ENCODE measurements at regions not wholly inside any gene's neighbourhood (a gene's known extent, or its start where the extent isn't known, plus 50 kb on each side); places are given as distances from the start of the nearest gene placed in this dataset.

DNA sequence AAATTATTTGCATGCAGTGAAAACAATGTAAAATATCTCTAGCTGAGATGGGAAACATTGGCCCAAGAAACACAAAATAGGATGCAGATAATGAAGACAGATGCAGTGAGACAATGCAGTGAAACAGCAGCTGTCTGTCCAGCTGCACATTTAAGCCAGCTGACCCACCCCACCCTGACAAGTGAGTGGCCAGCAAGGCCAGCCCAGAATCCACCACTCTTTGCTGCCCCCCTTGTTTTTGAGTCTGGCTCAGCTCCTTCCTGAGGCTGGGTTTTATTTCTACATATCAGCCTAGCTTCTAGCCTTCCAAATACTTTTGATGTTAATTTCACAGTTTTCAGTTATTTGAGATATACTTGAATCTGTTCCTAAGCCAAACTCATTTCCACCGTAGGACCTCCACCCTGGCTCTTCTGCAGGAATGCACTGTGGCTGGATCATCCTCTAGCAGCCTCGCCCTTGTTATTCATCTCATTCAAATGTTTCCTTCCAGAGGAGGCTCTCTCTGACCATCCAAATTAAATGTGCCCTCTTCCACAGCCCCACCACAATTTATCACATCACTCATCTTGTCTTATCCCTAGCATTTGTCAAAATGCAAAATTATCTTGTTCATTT, 154.1 kb upstream of the POU2AF2 start (continued):
- TF ChIP-seq, protein P1, sequence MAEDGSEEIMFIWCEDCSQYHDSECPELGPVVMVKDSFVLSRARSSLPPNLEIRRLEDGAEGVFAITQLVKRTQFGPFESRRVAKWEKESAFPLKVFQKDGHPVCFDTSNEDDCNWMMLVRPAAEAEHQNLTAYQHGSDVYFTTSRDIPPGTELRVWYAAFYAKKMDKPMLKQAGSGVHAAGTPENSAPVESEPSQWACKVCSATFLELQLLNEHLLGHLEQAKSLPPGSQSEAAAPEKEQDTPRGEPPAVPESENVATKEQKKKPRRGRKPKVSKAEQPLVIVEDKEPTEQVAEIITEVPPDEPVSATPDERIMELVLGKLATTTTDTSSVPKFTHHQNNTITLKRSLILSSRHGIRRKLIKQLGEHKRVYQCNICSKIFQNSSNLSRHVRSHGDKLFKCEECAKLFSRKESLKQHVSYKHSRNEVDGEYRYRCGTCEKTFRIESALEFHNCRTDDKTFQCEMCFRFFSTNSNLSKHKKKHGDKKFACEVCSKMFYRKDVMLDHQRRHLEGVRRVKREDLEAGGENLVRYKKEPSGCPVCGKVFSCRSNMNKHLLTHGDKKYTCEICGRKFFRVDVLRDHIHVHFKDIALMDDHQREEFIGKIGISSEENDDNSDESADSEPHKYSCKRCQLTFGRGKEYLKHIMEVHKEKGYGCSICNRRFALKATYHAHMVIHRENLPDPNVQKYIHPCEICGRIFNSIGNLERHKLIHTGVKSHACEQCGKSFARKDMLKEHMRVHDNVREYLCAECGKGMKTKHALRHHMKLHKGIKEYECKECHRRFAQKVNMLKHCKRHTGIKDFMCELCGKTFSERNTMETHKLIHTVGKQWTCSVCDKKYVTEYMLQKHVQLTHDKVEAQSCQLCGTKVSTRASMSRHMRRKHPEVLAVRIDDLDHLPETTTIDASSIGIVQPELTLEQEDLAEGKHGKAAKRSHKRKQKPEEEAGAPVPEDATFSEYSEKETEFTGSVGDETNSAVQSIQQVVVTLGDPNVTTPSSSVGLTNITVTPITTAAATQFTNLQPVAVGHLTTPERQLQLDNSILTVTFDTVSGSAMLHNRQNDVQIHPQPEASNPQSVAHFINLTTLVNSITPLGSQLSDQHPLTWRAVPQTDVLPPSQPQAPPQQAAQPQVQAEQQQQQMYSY (CRISPR knock-in tag; IDR thresholded peaks at IDR 0.05) = no peak
- TF ChIP-seq TEAD4 (CRISPR knock-in tag; IDR thresholded peaks at IDR 0.05) = no peak
- no peak for TF ChIP-seq MXD4 (CRISPR knock-in tag; IDR thresholded peaks at IDR 0.05; ENCODE audit: borderline replicate concordance)
- no peak for TF ChIP-seq TEAD1 (CRISPR knock-in tag; IDR thresholded peaks at IDR 0.05)
- TF ChIP-seq ESRRA (CRISPR knock-in tag; IDR thresholded peaks at IDR 0.05; ENCODE audit: borderline replicate concordance) = no peak
- no peak for TF ChIP-seq NR2C2 (CRISPR knock-in tag; IDR thresholded peaks at IDR 0.05)

DNA sequence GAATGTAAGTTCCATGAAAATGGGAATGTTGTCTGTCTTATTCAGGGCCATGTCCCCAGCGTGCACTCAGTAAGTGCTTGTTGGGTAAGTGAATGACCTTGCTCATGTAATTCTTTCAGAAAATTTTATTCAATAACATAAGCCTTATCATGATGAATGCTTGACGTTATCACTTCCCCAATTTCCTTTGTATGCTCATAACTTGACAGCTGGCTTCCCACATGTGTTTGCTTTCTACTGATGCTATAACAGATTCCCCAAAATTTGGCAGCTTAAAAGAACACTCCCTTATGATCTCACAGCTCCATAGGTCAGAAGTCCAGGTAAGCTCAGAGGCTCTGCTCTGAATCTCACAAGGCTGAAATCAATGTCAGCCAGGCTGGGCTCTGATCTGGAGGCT, 155.8 kb upstream of the POU2AF2 start:
- H3K4me3 Mint-ChIP-seq = no peak overlapping the region
- ChIA-PET CTCF (no interaction called here), POLR2A (no interaction called here)
- TF ChIP-seq ATF2 (CRISPR knock-in tag; IDR thresholded peaks at IDR 0.05; ENCODE audit: borderline replicate concordance, low read depth) (no peak), ZNF317 (CRISPR knock-in tag; IDR thresholded peaks at IDR 0.05; ENCODE audit: borderline replicate concordance, low read depth) (no peak), JAZF1 (CRISPR knock-in tag; IDR thresholded peaks at IDR 0.05) (no peak), USF1 (CRISPR knock-in tag; IDR thresholded peaks at IDR 0.05) (no peak)
- TF ChIP-seq, protein P2, sequence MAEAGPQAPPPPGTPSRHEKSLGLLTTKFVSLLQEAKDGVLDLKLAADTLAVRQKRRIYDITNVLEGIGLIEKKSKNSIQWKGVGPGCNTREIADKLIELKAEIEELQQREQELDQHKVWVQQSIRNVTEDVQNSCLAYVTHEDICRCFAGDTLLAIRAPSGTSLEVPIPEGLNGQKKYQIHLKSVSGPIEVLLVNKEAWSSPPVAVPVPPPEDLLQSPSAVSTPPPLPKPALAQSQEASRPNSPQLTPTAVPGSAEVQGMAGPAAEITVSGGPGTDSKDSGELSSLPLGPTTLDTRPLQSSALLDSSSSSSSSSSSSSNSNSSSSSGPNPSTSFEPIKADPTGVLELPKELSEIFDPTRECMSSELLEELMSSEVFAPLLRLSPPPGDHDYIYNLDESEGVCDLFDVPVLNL (CRISPR knock-in tag; IDR thresholded peaks at IDR 0.05; ENCODE audit: borderline replicate concordance, low read depth) = no peak
- DNase-seq (ENCODE audit: low spot score) (no peak), ATAC-seq (no peak)
- no peaks in the 10 kb centered on the region for H3K27me3 Mint-ChIP-seq (ENCODE audit: low read depth)
- H3K27ac Mint-ChIP-seq = no peak overlapping the region
- H3K9me3 Mint-ChIP-seq = 0 out of 2 replicates have a peak, but pooled peaks cover 4% of the 10 kb centered on the region
- H3K4me1 Mint-ChIP-seq = peaks cover 14% of the 10 kb centered on the region
- no peaks in the 10 kb centered on the region for H3K36me3 Mint-ChIP-seq

DNA sequence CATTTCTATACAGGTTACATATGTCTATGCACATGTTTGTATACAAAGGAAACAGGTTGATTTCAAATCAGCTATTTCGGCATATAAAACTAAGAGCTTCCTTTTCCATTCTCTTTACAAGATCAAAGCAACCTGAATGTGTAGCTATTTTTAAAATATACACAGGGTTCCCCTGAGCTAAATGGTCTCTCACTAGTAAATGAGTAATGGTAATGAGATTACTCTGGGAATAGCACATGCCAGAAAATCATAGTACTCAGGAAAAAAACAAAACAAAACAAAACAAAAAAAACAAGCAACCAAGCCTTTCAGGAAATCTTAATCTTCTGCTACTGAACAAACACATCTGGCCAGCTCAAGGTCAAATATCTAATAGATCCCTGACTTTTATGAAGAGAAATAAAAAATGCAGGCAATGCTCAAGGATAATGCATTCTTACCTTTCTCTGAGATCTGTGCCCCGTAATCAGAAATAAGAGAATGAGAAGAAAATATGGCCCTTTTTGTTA, 156.6 kb upstream of the POU2AF2 start:
- no peak overlapping the region for H3K27ac Mint-ChIP-seq
- no peaks in the 10 kb centered on the region for H3K27me3 Mint-ChIP-seq (ENCODE audit: low read depth)
- H3K9me3 Mint-ChIP-seq = 0 out of 2 replicates have a peak, but pooled peaks cover 3% of the 10 kb centered on the region
- H3K36me3 Mint-ChIP-seq = no peaks in the 10 kb centered on the region
- POLR2A ChIA-PET = no interaction called here
- peaks cover 14% of the 10 kb centered on the region for H3K4me1 Mint-ChIP-seq
- CTCF ChIA-PET = no interaction called here
- DNase-seq (ENCODE audit: low spot score) = no peak
- ATAC-seq = no peak
- TF ChIP-seq, protein P3, sequence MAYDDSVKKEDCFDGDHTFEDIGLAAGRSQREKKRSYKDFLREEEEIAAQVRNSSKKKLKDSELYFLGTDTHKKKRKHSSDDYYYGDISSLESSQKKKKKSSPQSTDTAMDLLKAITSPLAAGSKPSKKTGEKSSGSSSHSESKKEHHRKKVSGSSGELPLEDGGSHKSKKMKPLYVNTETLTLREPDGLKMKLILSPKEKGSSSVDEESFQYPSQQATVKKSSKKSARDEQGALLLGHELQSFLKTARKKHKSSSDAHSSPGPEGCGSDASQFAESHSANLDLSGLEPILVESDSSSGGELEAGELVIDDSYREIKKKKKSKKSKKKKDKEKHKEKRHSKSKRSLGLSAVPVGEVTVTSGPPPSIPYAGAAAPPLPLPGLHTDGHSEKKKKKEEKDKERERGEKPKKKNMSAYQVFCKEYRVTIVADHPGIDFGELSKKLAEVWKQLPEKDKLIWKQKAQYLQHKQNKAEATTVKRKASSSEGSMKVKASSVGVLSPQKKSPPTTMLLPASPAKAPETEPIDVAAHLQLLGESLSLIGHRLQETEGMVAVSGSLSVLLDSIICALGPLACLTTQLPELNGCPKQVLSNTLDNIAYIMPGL (CRISPR knock-in tag; IDR thresholded peaks at IDR 0.05) = no peak
- TF ChIP-seq, protein P4, sequence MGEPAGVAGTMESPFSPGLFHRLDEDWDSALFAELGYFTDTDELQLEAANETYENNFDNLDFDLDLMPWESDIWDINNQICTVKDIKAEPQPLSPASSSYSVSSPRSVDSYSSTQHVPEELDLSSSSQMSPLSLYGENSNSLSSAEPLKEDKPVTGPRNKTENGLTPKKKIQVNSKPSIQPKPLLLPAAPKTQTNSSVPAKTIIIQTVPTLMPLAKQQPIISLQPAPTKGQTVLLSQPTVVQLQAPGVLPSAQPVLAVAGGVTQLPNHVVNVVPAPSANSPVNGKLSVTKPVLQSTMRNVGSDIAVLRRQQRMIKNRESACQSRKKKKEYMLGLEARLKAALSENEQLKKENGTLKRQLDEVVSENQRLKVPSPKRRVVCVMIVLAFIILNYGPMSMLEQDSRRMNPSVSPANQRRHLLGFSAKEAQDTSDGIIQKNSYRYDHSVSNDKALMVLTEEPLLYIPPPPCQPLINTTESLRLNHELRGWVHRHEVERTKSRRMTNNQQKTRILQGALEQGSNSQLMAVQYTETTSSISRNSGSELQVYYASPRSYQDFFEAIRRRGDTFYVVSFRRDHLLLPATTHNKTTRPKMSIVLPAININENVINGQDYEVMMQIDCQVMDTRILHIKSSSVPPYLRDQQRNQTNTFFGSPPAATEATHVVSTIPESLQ (CRISPR knock-in tag; IDR thresholded peaks at IDR 0.05) = no peak
- no peak overlapping the region for H3K4me3 Mint-ChIP-seq
